MM.1S (cell line): ENCODE measurements at regions not wholly inside any gene's neighbourhood (a gene's known extent, or its start where the extent isn't known, plus 50 kb on each side); places are given as distances from the start of the nearest gene placed in this dataset.
"Not testable (repeated sequence)": the region's sequence is repeated elsewhere in the genome, so short reads cannot be mapped to it uniquely, and the experiment has no call there.

Experiments used
- DNase-seq: peaks from one replicate; pipeline ENCODE4 v3.0.0-alpha.2; 2015
- H2AFZ ChIP-seq: fragments of 300-600 bp; sonication (generic); 2 replicates; pipeline ENCODE4 v1.6.0; 2016; ENCODE audit warnings: antibody characterized with exemption, low read length
- H3F3A ChIP-seq: fragments of 300-600 bp; sonication (generic); 2 replicates; pipeline ENCODE4 v1.6.1; 2016; ENCODE audit warnings: mild to moderate bottlenecking, antibody characterized with exemption, low read length, moderate library complexity, mixed read lengths; ENCODE audit not compliant: insufficient read depth
- H3K27ac ChIP-seq: fragments of 300-600 bp; sonication (generic); 2 replicates; pipeline ENCODE4 v1.5.1; 2016; ENCODE audit warnings: mild to moderate bottlenecking, low read length
- H3K27me3 ChIP-seq: fragments of 300-600 bp; sonication (generic); replicated peaks from 2 replicates; pipeline ENCODE4 v1.6.0; 2016; ENCODE audit warnings: low read length; ENCODE audit not compliant: insufficient read depth
- H3K36me3 ChIP-seq: fragments of 300-600 bp; sonication (generic); replicated peaks from 2 replicates; pipeline ENCODE4 v1.6.1; 2016; ENCODE audit warnings: mild to moderate bottlenecking, low read length, mixed read lengths; ENCODE audit not compliant: insufficient read depth
- H3K4me1 ChIP-seq: fragments of 300-600 bp; sonication (generic); 2 replicates; pipeline ENCODE4 v1.6.1; 2016; ENCODE audit warnings: low read length, mixed read lengths
- H3K4me2 ChIP-seq: fragments of 300-600 bp; sonication (generic); 2 replicates; pipeline ENCODE4 v1.6.0; 2016; ENCODE audit warnings: low read depth, low read length
- H3K4me3 ChIP-seq: fragments of 300-600 bp; sonication (generic); 2 replicates; pipeline ENCODE4 v1.5.1; 2016; ENCODE audit warnings: low read length, mixed read lengths
- H3K79me2 ChIP-seq: fragments of 300-600 bp; sonication (generic); 2 replicates; pipeline ENCODE4 v1.6.1; 2016; ENCODE audit warnings: mixed run types, low read length, mixed read lengths
- H3K9ac ChIP-seq: fragments of 300-600 bp; sonication (generic); 2 replicates; pipeline ENCODE4 v1.6.1; 2016; ENCODE audit warnings: low read length, mixed read lengths
- H3K9me2 ChIP-seq: fragments of 300-600 bp; sonication (generic); replicated peaks from 2 replicates; pipeline ENCODE4 v1.6.1; 2016; ENCODE audit warnings: mild to moderate bottlenecking, low read length, mixed read lengths; ENCODE audit not compliant: insufficient read depth
- H3K9me3 ChIP-seq: fragments of 300-600 bp; sonication (generic); replicated peaks from 2 replicates; pipeline ENCODE4 v1.6.1; 2016; ENCODE audit warnings: mild to moderate bottlenecking, low read length, mixed read lengths; ENCODE audit not compliant: insufficient read depth
- H4K20me1 ChIP-seq: fragments of 300-600 bp; sonication (generic); 2 replicates; pipeline ENCODE4 v1.6.1; 2016; ENCODE audit warnings: mild to moderate bottlenecking, low read length, moderate library complexity, mixed read lengths; ENCODE audit not compliant: insufficient read depth
- CTCF ChIP-seq: fragments of 300-600 bp; sonication (generic); IDR thresholded peaks from 2 replicates; pipeline ENCODE4 v1.5.1; 2016; ENCODE audit warnings: antibody characterized with exemption, low read length, mixed read lengths
- EZH2 ChIP-seq: fragments of 300-600 bp; sonication (generic); optimal IDR thresholded peaks from 2 replicates; pipeline ENCODE3; 2017; ENCODE audit warnings: low read depth, mild to moderate bottlenecking, antibody characterized with exemption, low read length, mixed read lengths
- EZH2phosphoT487 ChIP-seq: fragments of 300-600 bp; sonication (generic); IDR thresholded peaks from 2 replicates; pipeline ENCODE4 v1.6.1; 2018; ENCODE audit warnings: antibody characterized with exemption, low read length

- no peaks in the 10 kb centered on the region for H3K79me2 ChIP-seq
- no peak overlapping the region for H3K27ac ChIP-seq
- H3F3A ChIP-seq = no peaks in the 10 kb centered on the region
- no peak for DNase-seq
- no peak for TF ChIP-seq EZH2phosphoT487
- no peak for TF ChIP-seq CTCF
- TF ChIP-seq EZH2 = no peak
- H3K4me1 ChIP-seq = peaks cover 4% of the 10 kb centered on the region; the same call in 1 of the 2 replicates
- no peak overlapping the region for H2AFZ ChIP-seq
- no peaks in the 10 kb centered on the region for H3K27me3 ChIP-seq
- H3K4me2 ChIP-seq = no peak overlapping the region
- H4K20me1 ChIP-seq = no peaks in the 10 kb centered on the region
- no peaks in the 10 kb centered on the region for H3K9me2 ChIP-seq
- no peaks in the 10 kb centered on the region; the same call in 1 of the 2 replicates for H3K9me3 ChIP-seq
- no peak overlapping the region for H3K9ac ChIP-seq
- no peaks in the 10 kb centered on the region for H3K36me3 ChIP-seq
- no peak overlapping the region for H3K4me3 ChIP-seq
These were observed 356.1 kb downstream of the ZNF326 start for GRCh38 chr1:90351019-90351418.

- H3K36me3 ChIP-seq = no peaks in the 10 kb centered on the region
These were observed 354.6 kb downstream of the ZNF326 start for GRCh38 chr1:90349510-90349909.

GRCh38 chr1:90348934-90349333 lies 354.0 kb downstream of the ZNF326 start:
- DNase-seq = no peak
- H3K4me2 ChIP-seq = no peak overlapping the region
- H3K27ac ChIP-seq = no peak overlapping the region
- no peak overlapping the region for H3K4me3 ChIP-seq
- no peaks in the 10 kb centered on the region for H3K79me2 ChIP-seq
- H3K9me2 ChIP-seq = no peaks in the 10 kb centered on the region
- TF ChIP-seq CTCF = no peak
- TF ChIP-seq EZH2phosphoT487 = no peak
- no peak for TF ChIP-seq EZH2
- H3K36me3 ChIP-seq = no peaks in the 10 kb centered on the region
- H3K4me1 ChIP-seq = peaks cover 15% of the 10 kb centered on the region
- H2AFZ ChIP-seq = no peak overlapping the region
- no peaks in the 10 kb centered on the region for H3F3A ChIP-seq
- H3K9ac ChIP-seq = no peak overlapping the region
- H3K27me3 ChIP-seq = no peaks in the 10 kb centered on the region
- no peaks in the 10 kb centered on the region for H4K20me1 ChIP-seq
- no peaks in the 10 kb centered on the region for H3K9me3 ChIP-seq

More at GRCh38 chr1:90349510-90349909, 354.6 kb downstream of the ZNF326 start:
- Histone ChIP-seq H3K4me2 (no peak overlapping the region), H3K4me1 (peaks cover 14% of the 10 kb centered on the region), H4K20me1 (no peaks in the 10 kb centered on the region), H3F3A (no peaks in the 10 kb centered on the region), H3K79me2 (no peaks in the 10 kb centered on the region), H3K9ac (no peak overlapping the region), H2AFZ (no peak overlapping the region), H3K27me3 (no peaks in the 10 kb centered on the region), H3K4me3 (no peak overlapping the region), H3K27ac (no peak overlapping the region), H3K9me2 (no peaks in the 10 kb centered on the region), H3K9me3 (no peaks in the 10 kb centered on the region)
- TF ChIP-seq CTCF (no peak), EZH2phosphoT487 (no peak), EZH2 (no peak)
- no peak for DNase-seq

GRCh38 chr1:90348459-90348858 lies 353.5 kb downstream of the ZNF326 start:
- not testable (repeated sequence) for H3K27me3 ChIP-seq, H3F3A ChIP-seq, H4K20me1 ChIP-seq, H3K36me3 ChIP-seq, H3K4me3 ChIP-seq, H3K9ac ChIP-seq, H3K4me2 ChIP-seq, H3K27ac ChIP-seq, H3K9me2 ChIP-seq, DNase-seq, H2AFZ ChIP-seq, H3K9me3 ChIP-seq, H3K79me2 ChIP-seq
- peaks cover 15% of the 10 kb centered on the region for H3K4me1 ChIP-seq
